Mesenchymal stem cell (in vitro differentiated cells and primary cell): ENCODE measurements at regions not wholly inside any gene's neighbourhood (a gene's known extent, or its start where the extent isn't known, plus 50 kb on each side); places are given as distances from the start of the nearest gene placed in this dataset.
"Not testable (repeated sequence)": the region's sequence is repeated elsewhere in the genome, so short reads cannot be mapped to it uniquely, and the experiment has no call there.

Experiments
- DNase-seq: peaks from one replicate; pipeline ENCODE4 v3.0.0-alpha.2; 2013
- H2AFZ ChIP-seq: one replicate; pipeline ENCODE4 v1.6.1; 2013; ENCODE audit warnings: low read depth, mild to moderate bottlenecking, control low read depth, inconsistent platforms, low read length, moderate library complexity
- H2AK5ac ChIP-seq: 2 replicates; pipeline ENCODE4 v1.6.1; 2013; ENCODE audit warnings: low read length, moderate library complexity, mild to moderate bottlenecking, inconsistent platforms; ENCODE audit not compliant: severe bottlenecking
- H2BK120ac ChIP-seq: one replicate; pipeline ENCODE4 v1.6.1; 2013; ENCODE audit warnings: low read depth, mild to moderate bottlenecking, inconsistent platforms, low read length, moderate library complexity
- H2BK12ac ChIP-seq, 2 experiments: one replicate each; pipeline ENCODE4 v1.6.1; 2013; ENCODE audit warnings: inconsistent platforms in 2 of 2, low read length in 2 of 2, mild to moderate bottlenecking in 2 of 2, moderate library complexity in 2 of 2, control low read depth in 1 of 2
- H2BK15ac ChIP-seq: one replicate; pipeline ENCODE4 v1.6.1; 2013; ENCODE audit warnings: mild to moderate bottlenecking, low read depth, inconsistent platforms; ENCODE audit not compliant: poor library complexity, severe bottlenecking
- H2BK5ac ChIP-seq: 2 replicates; pipeline ENCODE4 v1.6.1; 2013; ENCODE audit warnings: low read depth, mild to moderate bottlenecking, low read length, control low read depth, inconsistent platforms; ENCODE audit not compliant: poor library complexity, severe bottlenecking
- H3K14ac ChIP-seq, 2 experiments: one replicate each; pipeline ENCODE4 v1.6.1; 2013; ENCODE audit warnings: inconsistent platforms in 2 of 2, low read length in 2 of 2, control low read depth in 1 of 2, mild to moderate bottlenecking in 1 of 2, moderate library complexity in 1 of 2
- H3K18ac ChIP-seq, 2 experiments: one replicate each; pipeline ENCODE4 v1.6.1; 2013; ENCODE audit warnings: inconsistent platforms in 2 of 2, low read length in 2 of 2, control low read depth in 1 of 2, low read depth in 1 of 2, mild to moderate bottlenecking in 1 of 2
- H3K23ac ChIP-seq, 2 experiments: one replicate each; pipeline ENCODE4 v1.6.1; 2013; ENCODE audit warnings: inconsistent platforms in 2 of 2, low read length in 2 of 2, mild to moderate bottlenecking in 2 of 2, moderate library complexity in 2 of 2, control low read depth in 1 of 2
- H3K27ac ChIP-seq: 2 replicates; pipeline ENCODE4 v1.5.1; 2013; ENCODE audit warnings: mild to moderate bottlenecking, moderate library complexity, low read length, control low read depth, inconsistent platforms; ENCODE audit not compliant: poor library complexity, severe bottlenecking
- H3K27me3 ChIP-seq, 2 experiments: 2 replicates each; pipeline versions ENCODE4 v1.6.1 to v1.7.0; 2013; ENCODE audit warnings: low read length in 2 of 2, mild to moderate bottlenecking in 2 of 2, moderate library complexity in 2 of 2, control low read depth in 1 of 2, inconsistent platforms in 1 of 2; ENCODE audit not compliant: control insufficient read depth in 1 of 2, insufficient read depth in 1 of 2
- H3K36me3 ChIP-seq, 2 experiments: 2 replicates each; pipeline versions ENCODE4 v1.6.1 to v1.7.0; 2013; ENCODE audit warnings: low read length in 2 of 2, control low read depth in 1 of 2, inconsistent platforms in 1 of 2, low read depth in 1 of 2, mild to moderate bottlenecking in 1 of 2; ENCODE audit not compliant: insufficient read depth in 2 of 2, control insufficient read depth in 1 of 2
- H3K4ac ChIP-seq, 2 experiments: one replicate each; pipeline ENCODE4 v1.6.1; 2013; ENCODE audit warnings: inconsistent platforms in 2 of 2, low read length in 2 of 2, mild to moderate bottlenecking in 2 of 2, moderate library complexity in 2 of 2, control low read depth in 1 of 2, low read depth in 1 of 2
- H3K4me1 ChIP-seq: 2 replicates; pipeline ENCODE4 v1.6.1; 2013; ENCODE audit warnings: low read depth, low read length, control low read depth; ENCODE audit not compliant: control insufficient read depth, insufficient read depth
- H3K4me2 ChIP-seq: 2 replicates; pipeline ENCODE4 v1.6.1; 2013; ENCODE audit warnings: low read length, mild to moderate bottlenecking, inconsistent platforms; ENCODE audit not compliant: poor library complexity, severe bottlenecking
- H3K4me3 ChIP-seq, 2 experiments: 2 replicates each; pipeline versions ENCODE4 v1.5.1 to v1.7.0; 2013; ENCODE audit warnings: low read length in 2 of 2, mild to moderate bottlenecking in 2 of 2, control low read depth in 1 of 2, low read depth in 1 of 2; ENCODE audit not compliant: insufficient read depth in 1 of 2
- H3K79me1 ChIP-seq: replicated peaks from 2 replicates; pipeline ENCODE4 v1.6.1; 2013; ENCODE audit warnings: mild to moderate bottlenecking, control low read depth, low read length, inconsistent platforms; ENCODE audit not compliant: poor library complexity, severe bottlenecking
- H3K9ac ChIP-seq: 2 replicates; pipeline ENCODE4 v1.7.0; 2013; ENCODE audit warnings: mild to moderate bottlenecking, low read length, moderate library complexity
- H3K9me3 ChIP-seq: 2 replicates; pipeline ENCODE4 v1.7.0; 2013; ENCODE audit warnings: mild to moderate bottlenecking, low read length; ENCODE audit not compliant: control insufficient read depth
- H4K8ac ChIP-seq: one replicate; pipeline ENCODE4 v1.6.1; 2013; ENCODE audit warnings: inconsistent platforms, mild to moderate bottlenecking, low read length, moderate library complexity
- H4K91ac ChIP-seq: one replicate; pipeline ENCODE4 v1.6.1; 2013; ENCODE audit warnings: mild to moderate bottlenecking, low read length, inconsistent platforms
- WGBS: methylation state at CpG from one replicate; pipeline ENCODE4 v1.1.7; 2013; ENCODE audit warnings: mixed read lengths; 5-methylcytosine and 5-hydroxymethylcytosine counted together

DNA sequence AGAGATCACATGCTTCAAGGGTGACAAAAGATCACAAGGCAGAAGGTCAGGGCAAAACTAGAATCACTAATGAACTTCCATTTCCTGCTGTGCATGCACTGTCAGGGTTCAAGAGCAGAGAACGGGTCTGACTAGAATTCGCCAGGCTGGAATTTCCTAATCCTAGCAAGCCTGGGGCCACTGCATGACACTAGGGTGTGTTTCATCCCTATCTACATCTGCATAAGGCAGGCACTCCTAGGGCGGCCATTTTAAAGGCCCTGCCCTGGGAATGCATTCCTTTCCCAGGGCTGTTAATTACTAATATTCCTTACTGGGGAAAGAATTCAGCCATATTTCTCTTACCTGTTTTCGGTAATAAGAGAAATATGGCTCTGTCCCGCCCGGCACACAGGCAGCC lies 734.1 kb downstream of the TFAP2A start:
- H2BK12ac ChIP-seq, H3K79me1 ChIP-seq, H3K23ac ChIP-seq, H3K18ac ChIP-seq, H3K4me3 ChIP-seq, H3K27ac ChIP-seq, H3K9ac ChIP-seq, H2BK15ac ChIP-seq, H3K36me3 ChIP-seq, H2BK120ac ChIP-seq, H2AFZ ChIP-seq, H2AK5ac ChIP-seq, H4K8ac ChIP-seq, H3K4ac ChIP-seq, H4K91ac ChIP-seq, H3K27me3 ChIP-seq, H2BK5ac ChIP-seq, DNase-seq, H3K4me2 ChIP-seq, H3K4me1 ChIP-seq, H3K14ac ChIP-seq: not testable (repeated sequence)
- peaks cover 12% of the 10 kb centered on the region for H3K9me3 ChIP-seq
- 94% methylated on average over 6 of the region's 6 CpGs for WGBS

DNA sequence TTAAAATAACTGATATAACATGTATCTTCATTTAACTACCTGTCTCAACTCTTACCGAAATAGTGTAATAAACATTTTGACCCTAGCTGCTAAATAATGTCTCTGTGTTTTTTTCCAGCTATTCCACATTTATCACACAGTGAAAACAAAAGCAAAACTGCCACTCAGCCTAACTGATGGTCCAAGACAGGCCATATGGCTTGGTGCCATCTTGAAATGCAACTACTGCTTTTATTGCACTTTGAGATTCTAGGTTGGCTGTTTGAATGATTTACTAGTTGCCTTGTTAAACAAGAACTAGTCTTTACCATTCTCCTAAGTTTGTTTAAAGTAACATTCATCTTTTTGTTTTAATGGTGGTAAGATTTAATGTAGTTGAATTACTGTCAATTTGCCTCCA lies 739.8 kb downstream of the TFAP2A start:
- Histone ChIP-seq H2BK12ac (no peak overlapping the region), H3K27ac (no peak overlapping the region)
- WGBS: 79% methylated on average over 1 of the region's 1 CpG

DNA sequence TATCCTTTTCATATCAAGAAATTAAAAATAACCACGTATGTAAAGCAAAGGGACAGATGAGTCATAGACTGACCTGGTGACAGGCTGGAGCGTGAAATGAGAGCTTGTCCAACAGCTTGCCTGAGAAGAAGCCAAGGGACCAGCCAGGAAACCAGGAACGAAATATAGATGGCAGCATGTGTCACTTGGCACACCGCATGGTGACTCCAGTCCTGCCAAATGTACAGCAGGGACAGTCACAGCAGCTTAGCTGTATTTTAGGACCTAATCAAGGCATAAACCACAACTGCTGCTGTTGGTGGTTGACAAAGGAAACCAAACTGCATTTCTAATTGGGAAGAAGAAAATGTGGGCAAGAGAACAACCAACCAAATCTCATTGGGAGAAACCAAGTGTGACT lies 755.0 kb downstream of the TFAP2A start:
- Histone ChIP-seq H2BK12ac (no peak overlapping the region), H3K79me1 (no peaks in the 10 kb centered on the region)

More for the DNA sequence above, 739.8 kb downstream of the TFAP2A start:
- no peak overlapping the region for H3K23ac ChIP-seq
- no peak overlapping the region for H3K18ac ChIP-seq
- no peak overlapping the region for H4K91ac ChIP-seq
- H3K14ac ChIP-seq: no peak overlapping the region
- peaks cover 16% of the 10 kb centered on the region for H3K9me3 ChIP-seq
- H2BK5ac ChIP-seq: no peak overlapping the region
- no peak overlapping the region for H2AK5ac ChIP-seq
- no peaks in the 10 kb centered on the region for H3K36me3 ChIP-seq
- H2BK15ac ChIP-seq: no peak overlapping the region
- H3K4me2 ChIP-seq: no peak overlapping the region
- H3K27me3 ChIP-seq: no peaks in the 10 kb centered on the region
- no peak overlapping the region for H3K4me3 ChIP-seq
- no peak overlapping the region for H3K4ac ChIP-seq
- no peak overlapping the region for H2AFZ ChIP-seq
- no peak overlapping the region for H3K9ac ChIP-seq
- H3K4me1 ChIP-seq: no peaks in the 10 kb centered on the region
- no peak overlapping the region for H2BK120ac ChIP-seq
- no peaks in the 10 kb centered on the region for H3K79me1 ChIP-seq
- no peak overlapping the region for H4K8ac ChIP-seq
- no peak for DNase-seq

DNA sequence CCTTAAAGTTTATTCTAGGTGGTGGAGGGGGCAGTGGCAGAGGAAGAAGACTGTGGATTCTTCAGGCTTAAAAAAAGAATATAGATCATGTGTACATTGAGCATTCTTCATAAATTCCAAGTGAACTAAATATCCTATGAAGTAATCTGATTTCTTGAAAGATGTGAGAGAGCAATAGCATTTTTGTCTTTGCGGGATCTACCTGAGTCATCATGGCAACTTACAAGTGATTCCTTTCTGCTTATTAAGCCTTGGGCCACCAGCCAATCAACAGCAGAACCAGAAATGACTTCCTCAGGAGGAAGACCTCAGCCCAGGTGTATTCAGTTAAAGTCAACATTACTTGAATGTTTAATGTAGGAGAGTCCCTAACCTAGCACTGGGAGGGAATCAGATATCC lies 756.9 kb downstream of the TFAP2A start:
- H3K4me1 ChIP-seq: no peaks in the 10 kb centered on the region

More for the DNA sequence above, 755.0 kb downstream of the TFAP2A start:
- no peaks in the 10 kb centered on the region for H3K4me1 ChIP-seq
- no peak overlapping the region for H2AK5ac ChIP-seq
- 83% methylated on average over 4 of the region's 4 CpGs for WGBS
- peaks cover 6% of the 10 kb centered on the region for H3K9me3 ChIP-seq
- no peak overlapping the region for H3K9ac ChIP-seq
- H3K4me2 ChIP-seq: no peak overlapping the region
- H2BK120ac ChIP-seq: no peak overlapping the region
- no peak overlapping the region for H2AFZ ChIP-seq
- no peak overlapping the region for H2BK15ac ChIP-seq
- H3K4ac ChIP-seq: no peak overlapping the region
- no peaks in the 10 kb centered on the region for H3K36me3 ChIP-seq
- no peak overlapping the region for H3K4me3 ChIP-seq
- DNase-seq: no peak
- no peak overlapping the region for H2BK5ac ChIP-seq
- H4K8ac ChIP-seq: no peak overlapping the region
- H3K27me3 ChIP-seq: no peaks in the 10 kb centered on the region
- no peak overlapping the region for H3K14ac ChIP-seq
- no peak overlapping the region for H3K27ac ChIP-seq
- no peak overlapping the region for H3K23ac ChIP-seq
- no peak overlapping the region for H3K18ac ChIP-seq
- no peak overlapping the region for H4K91ac ChIP-seq

More for the DNA sequence above, 756.9 kb downstream of the TFAP2A start:
- H4K91ac ChIP-seq: no peak overlapping the region
- H3K9me3 ChIP-seq: peaks cover 3% of the 10 kb centered on the region
- no peak overlapping the region for H2BK15ac ChIP-seq
- H3K23ac ChIP-seq: no peak overlapping the region
- no peak overlapping the region for H2BK5ac ChIP-seq
- H4K8ac ChIP-seq: no peak overlapping the region
- H3K18ac ChIP-seq: no peak overlapping the region
- H2AFZ ChIP-seq: no peak overlapping the region
- H2AK5ac ChIP-seq: no peak overlapping the region
- H3K27ac ChIP-seq: no peak overlapping the region
- H3K36me3 ChIP-seq: no peaks in the 10 kb centered on the region
- H3K4me2 ChIP-seq: no peak overlapping the region
- H3K4me3 ChIP-seq: no peak overlapping the region
- H2BK12ac ChIP-seq: no peak overlapping the region
- H3K4ac ChIP-seq: no peak overlapping the region
- H2BK120ac ChIP-seq: no peak overlapping the region
- WGBS: 100% methylated on average over 1 of the region's 1 CpG
- no peaks in the 10 kb centered on the region for H3K27me3 ChIP-seq
- H3K79me1 ChIP-seq: no peaks in the 10 kb centered on the region
- no peak overlapping the region for H3K14ac ChIP-seq
- DNase-seq: no peak
- H3K9ac ChIP-seq: no peak overlapping the region
